ENCODE measurements at regions not wholly inside any gene's neighbourhood (a gene's known extent, or its start where the extent isn't known, plus 50 kb on each side); places are given as distances from the start of the nearest gene placed in this dataset.

DNA sequence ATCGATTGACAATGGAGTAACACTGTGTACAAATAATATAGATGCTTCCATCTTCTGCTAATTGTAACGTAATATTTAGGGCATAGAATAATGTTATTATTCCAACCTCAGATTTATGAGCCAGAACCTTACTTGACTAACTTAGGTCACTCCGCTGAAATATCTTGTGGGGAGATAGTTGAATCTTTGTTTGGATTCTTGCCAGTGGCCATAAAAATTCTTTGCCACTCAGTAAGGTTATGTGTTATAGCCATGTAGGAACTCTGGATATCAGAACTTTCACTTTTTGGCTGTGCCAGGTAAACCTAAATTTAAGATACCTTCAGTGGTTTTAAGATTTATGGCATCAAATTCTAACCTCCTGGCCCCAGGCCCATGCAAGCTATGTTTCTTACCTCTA is 197.6 kb downstream of the WDR11 start:
- Histone ChIP-seq H3K4me2 (ENCODE audit: low read length) (no peak overlapping the region), H3K27ac (no peak overlapping the region), H3K9ac (no peak overlapping the region), H3K4me3 (ENCODE audit: low read depth, low read length) (no peak overlapping the region), H2AFZ (no peak overlapping the region), H3K79me2 (no peaks in the 10 kb centered on the region), H3K4me1 (no peaks in the 10 kb centered on the region), H3K9me3 (ENCODE audit: control insufficient read depth, low read length) (no peaks in the 10 kb centered on the region), H3K36me3 (ENCODE audit: control insufficient read depth, insufficient read depth, low read length) (no peaks in the 10 kb centered on the region), H3K27me3 (ENCODE audit: control insufficient read depth, insufficient read depth, low read length) (no peaks in the 10 kb centered on the region)
- no peak for TF ChIP-seq CTCF (IDR thresholded peaks at IDR 0.05)

DNA sequence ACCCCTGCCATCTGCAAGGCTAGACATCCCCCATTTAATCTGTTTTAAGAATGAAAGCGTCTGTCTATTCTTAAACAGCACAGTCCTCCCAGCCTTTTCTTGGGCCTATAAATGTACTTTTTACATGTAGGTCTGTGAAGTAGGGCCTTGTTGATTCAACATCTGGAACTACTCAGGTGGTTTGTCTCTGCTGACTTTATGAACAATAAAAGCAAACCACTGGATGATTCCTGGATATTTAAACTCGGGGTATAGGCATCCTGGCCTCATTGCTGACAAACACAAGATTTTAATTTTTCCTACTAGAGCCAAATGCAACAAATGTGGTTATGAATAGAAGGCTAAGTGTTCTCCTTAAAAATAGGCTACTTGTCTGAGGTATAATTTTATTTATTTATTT is 198.3 kb downstream of the WDR11 start:
- Histone ChIP-seq H2AFZ (no peak overlapping the region), H3K9ac (no peak overlapping the region), H3K4me3 (ENCODE audit: low read depth, low read length) (no peak overlapping the region), H3K4me1 (no peaks in the 10 kb centered on the region), H3K4me2 (ENCODE audit: low read length) (no peak overlapping the region), H3K36me3 (ENCODE audit: control insufficient read depth, insufficient read depth, low read length) (no peaks in the 10 kb centered on the region), H3K9me3 (ENCODE audit: control insufficient read depth, low read length) (no peaks in the 10 kb centered on the region), H3K27me3 (ENCODE audit: control insufficient read depth, insufficient read depth, low read length) (no peaks in the 10 kb centered on the region), H3K27ac (no peak overlapping the region), H3K79me2 (no peaks in the 10 kb centered on the region)
- TF ChIP-seq CTCF (IDR thresholded peaks at IDR 0.05), result no peak

GRCh38 chr10:121049923-121050322 is 198.8 kb downstream of the WDR11 start:
- no peak overlapping the region for H2AFZ ChIP-seq
- no peak overlapping the region for H3K4me2 ChIP-seq (ENCODE audit: low read length)
- H3K9ac ChIP-seq, result no peak overlapping the region
- H3K36me3 ChIP-seq (ENCODE audit: control insufficient read depth, insufficient read depth, low read length), result no peaks in the 10 kb centered on the region
- H3K4me3 ChIP-seq (ENCODE audit: low read depth, low read length), result no peak overlapping the region
- no peaks in the 10 kb centered on the region for H3K4me1 ChIP-seq
- no peak for TF ChIP-seq CTCF (IDR thresholded peaks at IDR 0.05)
- H3K27ac ChIP-seq, result no peak overlapping the region
- no peaks in the 10 kb centered on the region for H3K9me3 ChIP-seq (ENCODE audit: control insufficient read depth, low read length)
- H3K27me3 ChIP-seq (ENCODE audit: control insufficient read depth, insufficient read depth, low read length), result no peaks in the 10 kb centered on the region
- no peaks in the 10 kb centered on the region for H3K79me2 ChIP-seq

GRCh38 chr10:121051171-121051570 is 200.0 kb downstream of the WDR11 start:
- Histone ChIP-seq H3K9me3 (ENCODE audit: control insufficient read depth, low read length) (no peaks in the 10 kb centered on the region), H3K4me2 (ENCODE audit: low read length) (no peak overlapping the region), H3K9ac (no peak overlapping the region), H3K4me3 (ENCODE audit: low read depth, low read length) (no peak overlapping the region), H3K27ac (no peak overlapping the region), H3K36me3 (ENCODE audit: control insufficient read depth, insufficient read depth, low read length) (no peaks in the 10 kb centered on the region), H3K27me3 (ENCODE audit: control insufficient read depth, insufficient read depth, low read length) (no peaks in the 10 kb centered on the region), H3K79me2 (no peaks in the 10 kb centered on the region), H3K4me1 (no peaks in the 10 kb centered on the region), H2AFZ (no peak overlapping the region)
- TF ChIP-seq CTCF (IDR thresholded peaks at IDR 0.05), result no peak

GRCh38 chr10:121051696-121052279 is 200.6 kb downstream of the WDR11 start:
- Histone ChIP-seq H2AFZ (no peak overlapping the region), H3K9ac (no peak overlapping the region), H3K27ac (no peak overlapping the region), H3K9me3 (ENCODE audit: control insufficient read depth, low read length) (no peaks in the 10 kb centered on the region), H3K4me1 (no peaks in the 10 kb centered on the region), H3K27me3 (ENCODE audit: control insufficient read depth, insufficient read depth, low read length) (no peaks in the 10 kb centered on the region), H3K4me3 (ENCODE audit: low read depth, low read length) (no peak overlapping the region), H3K4me2 (ENCODE audit: low read length) (no peak overlapping the region), H3K36me3 (ENCODE audit: control insufficient read depth, insufficient read depth, low read length) (no peaks in the 10 kb centered on the region), H3K79me2 (no peaks in the 10 kb centered on the region)
- no peak for TF ChIP-seq CTCF (IDR thresholded peaks at IDR 0.05)
